ENCODE measurements at regions not wholly inside any gene's neighbourhood (a gene's known extent, or its start where the extent isn't known, plus 50 kb on each side); places are given as distances from the start of the nearest gene placed in this dataset.
"Not testable (repeated sequence)": the region's sequence is repeated elsewhere in the genome, so short reads cannot be mapped to it uniquely, and the experiment has no call there.

DNA sequence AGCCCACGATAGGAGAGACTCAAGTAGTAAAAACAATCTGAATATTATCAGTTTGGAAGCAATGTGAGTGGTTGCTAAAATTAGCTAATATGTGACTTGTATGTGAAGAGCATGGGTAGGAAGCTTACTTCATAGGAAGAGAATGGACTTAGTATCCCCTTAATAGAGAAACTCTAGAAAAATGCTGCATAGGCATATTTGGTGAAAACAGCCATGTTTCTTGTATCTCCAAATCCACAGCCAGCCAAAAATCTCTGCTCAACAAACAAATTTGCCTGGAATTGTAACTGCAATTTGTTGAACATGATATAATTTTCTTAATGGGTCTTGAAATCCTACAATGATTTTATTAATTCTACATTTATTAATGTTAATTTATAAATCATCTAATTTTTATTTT, 1252.9 kb upstream of the TMEM132C start:
- DNase-seq: no peak

DNA sequence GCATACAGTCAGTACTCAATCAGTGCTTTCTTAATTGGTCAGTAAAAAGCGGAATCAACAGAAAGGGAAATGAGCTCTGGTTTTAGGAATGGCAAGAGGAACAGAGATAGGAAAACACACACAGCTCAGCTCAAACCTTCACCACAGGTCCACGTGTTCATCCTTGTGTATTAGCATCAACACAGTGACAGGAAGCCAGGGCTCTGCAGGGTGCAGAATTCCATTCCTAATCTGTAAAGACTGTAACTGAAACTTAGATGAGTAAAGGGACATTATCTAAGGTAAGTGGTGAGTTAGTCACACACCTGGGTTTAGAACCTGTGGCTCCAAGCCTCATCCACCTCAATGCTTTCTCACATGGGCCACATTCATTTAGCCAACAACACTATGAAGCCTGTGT, 1242.2 kb upstream of the TMEM132C start:
- DNase-seq: no peak

DNA sequence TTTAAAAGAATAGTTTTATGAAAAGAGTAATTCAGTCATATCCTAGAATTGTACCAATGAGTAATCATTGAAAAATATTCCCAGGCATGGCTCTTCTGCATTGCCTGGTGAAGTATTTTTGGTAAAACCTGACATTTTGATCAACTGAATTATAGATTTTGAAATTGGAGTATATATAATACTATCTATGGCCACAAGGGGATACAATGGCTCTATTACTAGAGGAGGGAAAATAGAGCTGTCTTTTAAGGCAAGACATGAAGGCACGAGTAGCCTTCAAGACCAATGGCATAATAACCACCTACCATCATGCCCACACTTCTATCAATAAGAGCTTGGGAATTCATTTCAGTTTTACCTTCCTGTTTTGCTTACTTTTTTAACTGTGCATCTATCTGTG, 1241.4 kb upstream of the TMEM132C start:
- no peak for DNase-seq

DNA sequence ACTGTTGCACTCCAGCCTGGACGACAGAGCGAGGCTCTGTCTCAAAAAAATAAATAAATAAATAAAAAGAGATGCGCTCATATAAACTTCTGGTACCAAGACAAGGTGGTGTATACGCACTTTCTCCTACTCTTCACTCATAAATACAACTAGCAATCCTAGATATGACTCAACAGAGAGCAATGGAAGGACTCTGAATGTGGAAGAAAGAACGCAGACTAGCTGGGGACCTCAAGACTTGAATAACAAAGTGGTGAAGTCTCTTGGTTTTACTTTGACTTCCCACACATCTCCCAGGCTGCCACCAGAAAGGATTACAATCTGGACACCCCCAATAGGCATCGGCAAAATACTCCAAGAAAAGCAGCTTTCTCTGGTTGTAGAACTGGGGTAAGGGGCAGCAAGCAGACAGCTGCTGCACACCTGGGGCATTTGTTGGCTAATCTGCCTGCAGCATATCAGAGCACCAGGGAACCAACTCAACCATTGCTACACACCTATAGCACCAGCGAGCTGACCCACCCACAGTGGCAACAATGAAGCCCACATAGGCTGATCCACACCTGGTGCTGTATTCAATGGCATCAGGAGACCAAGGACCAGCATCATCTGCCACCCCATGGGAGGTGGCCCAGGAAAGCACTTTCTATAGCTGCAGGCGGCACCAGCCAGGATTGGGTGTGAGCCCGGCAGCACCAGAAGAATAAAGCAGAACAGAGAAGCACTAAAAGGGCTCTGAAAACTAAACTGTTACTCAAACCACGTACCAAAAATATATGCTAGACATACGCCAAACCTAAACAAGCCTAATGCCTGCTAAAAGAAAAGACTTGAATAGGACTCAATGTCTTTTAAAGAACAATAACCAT, 1231.7 kb upstream of the TMEM132C start:
- DNase-seq: no peak

DNA sequence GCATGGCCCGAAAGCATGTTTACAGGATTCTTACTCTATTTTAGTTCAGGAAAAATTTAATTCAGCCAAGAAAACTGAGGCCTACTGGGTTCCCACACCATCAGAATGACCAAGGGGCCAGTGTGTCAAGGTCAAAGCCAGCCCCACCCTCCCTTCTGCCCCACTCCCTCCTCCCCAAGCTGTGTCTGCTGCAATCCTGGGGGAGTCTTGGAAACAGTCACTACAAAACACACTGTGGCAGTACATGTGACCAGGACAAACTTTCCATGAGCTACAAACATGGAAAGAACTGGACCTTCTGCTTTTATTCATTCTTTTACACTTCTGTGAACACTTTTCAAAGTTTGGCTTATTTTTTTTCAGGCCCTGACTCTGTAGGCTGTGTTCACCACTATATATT, 1228.8 kb upstream of the TMEM132C start:
- no peak for DNase-seq

DNA sequence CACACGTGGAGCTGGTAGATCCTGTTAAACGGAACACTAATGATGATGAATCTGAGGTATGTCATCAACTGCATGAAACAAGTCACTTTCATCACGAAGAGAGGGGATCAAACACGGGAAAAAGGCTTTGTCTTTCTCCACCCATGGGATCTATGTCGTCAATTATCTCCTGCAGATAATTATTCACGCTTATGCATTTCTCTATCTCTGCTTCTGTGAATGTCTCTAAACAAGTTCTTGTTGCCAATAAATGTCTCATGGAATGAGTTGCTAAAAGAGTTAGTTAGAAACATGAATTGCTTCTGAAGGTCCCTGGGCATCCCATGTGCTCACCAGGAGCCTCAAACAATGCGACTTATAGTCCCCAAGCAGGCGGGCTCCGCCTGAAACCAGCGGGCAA, 1228.2 kb upstream of the TMEM132C start:
- no peak for DNase-seq

DNA sequence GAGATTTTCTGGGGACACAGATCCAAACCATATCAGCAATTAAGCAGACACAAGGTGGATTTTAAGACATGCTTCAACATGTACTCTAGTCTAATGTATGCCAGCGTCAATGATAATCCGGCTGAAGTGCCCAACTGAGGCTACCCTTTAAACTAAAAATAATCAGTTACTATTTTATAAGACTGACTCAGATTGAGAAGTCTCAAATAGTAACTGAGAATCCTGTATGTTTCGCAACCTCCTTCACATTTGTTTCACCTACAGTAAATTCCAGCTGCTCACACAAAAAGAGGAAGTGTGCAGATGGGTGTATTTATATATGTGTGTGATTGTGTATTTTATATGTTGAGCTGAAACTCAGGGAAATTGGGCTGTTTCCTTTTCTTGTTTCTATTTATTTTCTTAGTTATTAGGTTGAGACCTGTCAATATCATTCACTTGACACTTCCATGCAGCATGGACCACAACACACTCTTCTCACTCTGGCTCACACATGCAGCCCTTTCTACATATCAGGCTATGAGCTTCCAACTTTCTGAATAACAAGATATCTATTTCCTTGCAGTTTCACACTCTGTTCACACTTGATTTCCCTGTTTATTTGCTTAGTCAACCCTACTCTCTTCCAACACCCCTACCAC, 1224.9 kb upstream of the TMEM132C start:
- DNase-seq: no peak

DNA sequence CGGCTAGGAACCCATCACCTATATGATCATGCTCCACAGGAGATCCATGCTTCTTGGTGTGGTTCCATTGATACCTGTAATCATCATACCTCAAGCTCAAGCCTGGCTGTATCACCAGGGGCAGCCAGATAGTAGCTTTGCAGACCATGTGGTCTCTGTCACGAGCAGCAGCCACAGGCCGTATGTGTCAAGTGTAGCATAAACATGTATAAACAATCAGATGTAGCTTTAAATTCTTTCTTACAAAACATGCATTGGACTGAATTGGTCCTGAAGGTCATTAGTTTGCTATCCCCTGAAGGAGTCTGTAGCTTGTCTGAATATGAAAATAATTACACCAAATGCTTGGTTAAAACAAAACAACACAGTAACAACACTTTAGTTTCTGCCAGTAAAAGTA, 1223.2 kb upstream of the TMEM132C start:
- DNase-seq: no peak

DNA sequence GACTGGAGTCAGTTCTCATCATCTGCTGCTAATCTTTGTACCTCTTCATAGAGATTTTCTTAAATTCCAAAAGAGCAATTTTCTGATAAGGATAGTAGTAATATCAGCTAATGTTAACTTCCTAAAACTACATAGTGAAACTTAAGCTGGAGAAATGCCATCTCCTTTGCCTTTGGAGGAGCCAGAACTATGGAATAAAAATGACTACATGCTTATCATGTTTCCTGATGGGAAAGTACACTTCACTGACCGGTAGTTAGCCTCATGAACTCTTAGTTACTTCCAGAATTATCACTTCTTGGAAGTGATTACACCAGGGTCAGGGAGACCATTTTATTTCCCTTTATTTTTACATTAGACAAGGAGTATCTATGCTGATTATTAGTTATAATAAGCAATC, 1222.1 kb upstream of the TMEM132C start:
- no peak for DNase-seq

DNA sequence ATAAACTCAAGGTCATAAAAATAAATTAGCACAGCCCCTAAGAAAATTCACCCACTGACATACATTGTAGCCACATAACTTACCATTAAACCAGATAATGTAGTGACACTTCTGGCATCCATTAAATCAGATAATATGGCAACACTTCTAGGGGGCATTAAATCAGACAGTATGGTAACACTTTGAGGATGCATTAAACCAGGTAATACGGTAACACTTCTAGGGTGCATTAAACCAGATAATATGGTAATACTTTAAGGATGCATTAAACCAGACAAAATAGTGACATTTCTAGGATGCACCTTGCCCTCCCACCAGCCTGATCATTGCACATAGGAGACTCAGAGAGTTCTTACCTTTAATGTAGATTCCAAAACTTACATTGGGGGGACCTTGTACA, 1220.5 kb upstream of the TMEM132C start:
- no peak for DNase-seq

DNA sequence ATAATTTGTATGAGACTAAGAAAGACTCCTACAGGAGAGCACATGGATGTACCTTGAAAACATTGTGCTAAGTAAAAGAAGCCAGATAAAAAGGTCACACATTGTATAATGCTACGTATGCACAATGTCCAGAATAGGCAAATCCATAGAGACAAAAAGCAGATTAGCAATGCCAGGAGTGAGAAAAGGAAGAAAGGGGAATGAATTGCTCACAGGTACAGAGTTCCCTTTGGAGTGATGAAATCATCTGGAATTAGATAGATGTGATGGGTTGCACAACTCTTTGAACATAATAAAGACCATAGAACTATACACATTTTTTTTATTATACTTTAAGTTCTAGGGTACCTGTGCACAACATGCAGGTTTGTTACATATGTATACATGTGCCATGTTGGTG, 1218.9 kb upstream of the TMEM132C start:
- DNase-seq: no peak

DNA sequence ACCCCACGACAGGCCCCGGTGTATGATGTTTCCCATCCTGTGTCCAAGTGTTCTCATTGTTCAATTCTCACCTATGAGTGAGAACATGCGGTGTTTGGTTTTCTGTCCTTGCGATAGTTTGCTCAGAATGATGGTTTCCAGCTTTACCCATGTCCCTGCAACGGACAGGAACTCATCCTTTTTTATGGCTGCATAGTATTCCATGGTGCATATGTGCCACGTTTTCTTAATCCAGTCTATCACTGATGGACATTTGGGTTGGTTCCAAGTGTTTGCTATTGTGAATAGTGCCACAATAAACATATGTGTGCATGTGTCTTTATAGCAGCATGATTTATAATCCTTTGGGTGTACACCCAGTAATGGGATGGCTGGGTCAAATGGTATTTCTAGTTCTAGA, 1218.4 kb upstream of the TMEM132C start:
- DNase-seq: not testable (repeated sequence)

DNA sequence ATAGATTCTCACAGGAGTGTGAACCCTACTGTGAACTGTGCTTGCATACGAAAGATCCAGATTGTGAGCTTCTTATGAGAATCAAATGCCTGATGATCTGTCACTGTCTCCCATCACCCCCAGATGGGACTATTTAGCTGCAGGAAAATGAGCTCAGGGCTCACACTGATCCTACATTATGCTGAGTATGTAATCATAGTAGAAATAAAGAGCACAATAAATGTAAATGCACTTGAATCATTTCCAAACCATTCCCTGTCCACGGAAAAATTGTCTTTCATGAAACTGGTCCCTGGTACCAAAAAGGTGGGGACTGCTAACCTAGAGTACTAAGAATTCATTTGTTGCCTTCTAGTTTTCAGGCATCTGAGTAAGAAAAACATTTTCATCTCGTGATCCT, 1215.8 kb upstream of the TMEM132C start:
- DNase-seq: no peak

DNA sequence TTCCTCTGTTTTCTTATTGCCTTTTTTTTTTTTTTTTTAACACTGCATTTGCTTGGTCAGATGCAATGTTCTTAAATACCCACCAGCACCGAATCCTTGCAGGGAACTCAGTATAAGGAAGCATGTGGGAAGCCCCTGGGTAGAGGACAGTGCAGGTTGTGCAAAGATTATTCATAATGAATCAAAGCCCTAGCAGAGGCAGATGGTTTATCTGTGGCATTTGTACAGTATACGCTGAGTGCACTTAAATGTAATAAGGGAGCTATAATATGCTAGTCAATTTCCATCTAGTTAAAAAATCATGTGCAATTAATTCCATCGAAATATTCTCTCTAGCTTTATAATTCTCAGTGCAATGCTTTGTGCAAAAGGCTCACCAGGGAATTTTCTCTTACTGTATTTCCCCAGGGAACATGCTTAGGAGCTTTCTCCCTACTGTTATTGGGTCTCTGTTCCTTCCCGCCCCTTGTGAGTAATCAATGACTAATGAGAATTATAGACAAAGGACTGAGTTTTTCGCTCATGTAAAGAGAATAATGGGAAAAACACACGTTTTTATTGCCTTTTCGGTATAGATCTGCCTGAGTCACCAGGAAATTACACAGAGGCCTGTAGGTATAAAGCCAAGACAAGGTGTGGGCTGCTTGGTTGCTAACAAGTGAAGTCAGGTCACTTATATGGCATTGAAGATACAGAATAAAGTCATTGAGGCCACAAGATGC, 1214.3 kb upstream of the TMEM132C start:
- no peak for DNase-seq

DNA sequence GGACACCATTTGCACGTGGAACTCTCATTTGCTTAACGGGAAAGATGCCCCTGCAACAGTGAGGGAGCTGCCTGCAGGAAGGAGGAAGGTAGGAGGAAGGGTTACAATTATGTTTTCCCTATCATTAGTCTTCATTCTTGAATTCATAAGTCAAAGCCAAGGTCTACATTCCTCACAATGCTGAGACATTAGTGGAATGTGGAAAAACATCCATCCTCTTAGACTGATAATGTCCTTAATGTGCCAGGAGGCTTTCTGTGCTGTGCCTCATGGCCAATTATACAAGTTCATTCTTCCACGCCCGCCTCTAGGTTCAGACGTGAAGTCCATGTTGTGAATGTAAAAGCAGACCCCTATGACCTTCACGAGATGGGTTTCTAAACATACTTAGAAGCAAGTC, 1212.4 kb upstream of the TMEM132C start:
- DNase-seq: no peak

DNA sequence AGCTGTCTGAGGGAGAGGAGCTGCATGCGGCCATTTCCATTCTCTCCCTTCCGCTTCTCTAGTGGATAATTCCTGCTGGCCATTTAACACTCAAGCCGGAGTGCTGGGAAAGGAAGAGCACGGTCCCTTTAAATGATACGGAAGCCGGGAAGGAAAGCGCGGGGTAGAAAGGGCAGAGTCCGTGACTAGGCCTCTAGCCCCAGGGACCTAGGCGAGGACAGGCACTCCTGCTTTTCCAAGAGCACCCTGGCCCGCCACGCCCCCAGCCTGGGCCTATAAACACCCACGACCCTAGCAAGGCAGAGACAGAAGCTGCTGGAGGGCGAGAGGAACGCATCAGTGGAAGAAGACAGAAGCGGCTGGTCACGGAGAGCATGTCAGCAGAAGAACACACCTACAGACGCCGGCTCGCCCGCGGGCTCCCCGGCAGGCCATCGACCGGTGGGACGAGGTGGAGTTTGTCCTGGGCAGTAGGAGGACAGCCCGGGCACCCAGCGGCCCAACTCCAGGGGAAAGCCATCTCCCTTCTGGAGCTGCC, 1206.6 kb upstream of the TMEM132C start:
- DNase-seq: no peak

DNA sequence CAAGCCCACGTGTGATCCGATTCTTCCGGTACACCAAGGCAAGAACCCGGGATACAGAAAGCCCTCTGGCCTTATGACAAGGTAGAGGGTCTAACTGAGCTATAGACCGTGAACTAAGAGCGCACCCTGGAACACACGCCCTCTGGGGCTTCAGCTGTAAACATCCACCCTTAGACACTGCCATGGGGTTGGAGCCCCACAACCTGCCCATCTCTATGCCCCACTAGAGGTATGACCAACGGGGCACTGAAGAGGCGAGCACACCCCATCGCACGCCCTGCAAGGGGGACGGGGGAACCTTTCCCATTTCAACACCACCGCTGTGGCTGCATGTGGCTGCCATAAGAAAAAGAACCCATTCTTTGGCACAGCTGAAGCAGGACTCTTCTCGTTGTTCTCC, 1206.0 kb upstream of the TMEM132C start:
- DNase-seq: no peak

DNA sequence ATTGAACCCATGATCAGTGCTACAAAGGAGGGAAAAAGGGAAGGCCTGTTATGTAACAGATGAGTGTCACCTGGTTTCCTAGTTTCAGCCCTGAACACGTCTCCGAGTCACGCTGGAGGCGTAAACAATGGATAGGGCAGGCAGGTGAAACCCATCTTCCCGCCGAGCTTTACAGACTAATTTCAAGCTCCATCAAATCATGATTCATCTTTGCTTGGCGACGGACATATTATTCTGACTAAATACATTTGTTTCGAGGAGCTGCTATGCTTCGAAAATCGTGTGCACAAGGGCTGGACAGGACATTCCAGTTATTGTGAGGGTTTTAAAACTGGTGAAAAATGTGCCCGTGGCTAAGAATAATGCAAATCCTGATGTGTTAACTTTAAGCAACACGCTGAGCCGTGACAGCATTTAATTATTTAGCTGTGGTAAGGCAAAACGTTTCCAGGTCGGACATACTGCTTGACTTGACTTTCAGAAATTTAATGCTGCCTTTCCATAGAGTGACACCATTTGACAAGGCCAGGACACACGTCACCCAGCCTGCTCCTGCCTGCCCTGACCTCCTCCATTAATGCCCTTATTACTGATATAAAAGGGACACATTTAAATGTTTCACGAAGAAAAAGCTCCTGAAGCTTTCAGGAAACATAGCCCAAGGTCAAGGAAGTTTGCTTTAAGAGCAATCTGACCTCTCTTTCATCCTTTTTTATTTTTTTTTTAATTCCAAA, 1203.5 kb upstream of the TMEM132C start:
- no peak for DNase-seq

DNA sequence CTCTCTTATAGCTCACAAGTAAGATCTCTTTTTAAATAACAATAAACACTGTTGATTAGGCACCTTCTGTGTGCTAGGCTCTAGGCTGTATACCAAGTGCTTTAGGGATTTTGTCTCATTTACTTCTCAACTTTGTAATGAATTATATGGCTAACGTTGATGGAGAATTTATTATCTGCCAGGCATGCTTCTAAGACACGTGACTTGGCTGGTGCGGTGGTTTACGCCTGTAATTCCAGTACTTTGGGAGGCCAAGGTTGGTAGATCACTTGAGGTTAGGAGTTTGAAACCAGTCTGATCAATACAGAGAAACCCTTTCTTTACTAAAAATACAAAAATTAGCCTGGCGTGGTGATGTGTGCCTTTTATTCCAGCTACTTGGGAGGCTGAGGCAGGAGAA, 1202.8 kb upstream of the TMEM132C start:
- DNase-seq: no peak

DNA sequence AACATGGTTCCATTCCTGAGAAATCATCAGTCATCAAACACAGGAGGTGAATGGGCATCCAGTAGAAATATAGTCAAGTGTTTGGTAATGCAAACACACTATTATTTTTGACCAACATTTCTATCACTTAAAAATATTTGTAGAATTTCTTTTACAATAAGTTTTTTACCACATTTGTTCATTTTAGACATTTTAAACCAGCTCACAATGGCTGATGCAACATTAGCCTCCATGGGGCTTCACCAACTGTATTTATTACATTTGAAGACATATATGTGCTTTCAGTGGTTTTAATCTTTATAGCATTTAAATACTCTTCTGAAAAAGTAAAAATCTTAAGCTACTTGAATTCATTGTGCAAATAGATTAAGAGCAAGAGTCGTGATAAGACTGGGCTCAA, 1201.4 kb upstream of the TMEM132C start:
- DNase-seq: no peak

DNA sequence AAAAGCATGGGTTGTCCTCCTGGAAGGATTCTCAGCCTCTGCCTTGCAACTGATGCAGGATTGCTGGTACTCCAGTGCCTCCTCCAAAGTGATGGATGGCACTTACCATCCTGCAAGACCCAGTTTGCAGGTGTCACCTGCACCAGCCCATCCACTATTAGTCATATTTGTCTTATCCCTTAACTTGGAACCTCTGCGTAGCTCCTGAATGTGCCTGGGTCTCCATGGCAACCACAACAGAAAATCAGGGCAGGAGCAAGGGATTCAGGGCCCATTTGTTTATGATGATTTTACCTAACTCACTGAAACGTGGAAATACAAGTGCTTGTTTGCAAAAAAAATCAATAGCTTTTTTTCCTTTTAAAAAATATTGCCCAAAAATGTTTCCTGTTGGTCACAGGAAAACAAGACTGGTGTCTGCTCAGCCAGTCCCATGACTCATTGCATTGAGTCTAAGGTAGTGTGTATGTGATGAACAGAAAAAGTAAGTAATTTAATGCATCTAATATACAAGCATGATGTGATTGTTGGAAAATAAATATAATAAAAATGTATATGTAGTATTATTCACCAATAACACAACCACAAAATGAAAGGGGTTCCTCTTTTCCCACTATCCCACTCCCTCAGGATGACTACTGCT, 1196.3 kb upstream of the TMEM132C start:
- no peak for DNase-seq

DNA sequence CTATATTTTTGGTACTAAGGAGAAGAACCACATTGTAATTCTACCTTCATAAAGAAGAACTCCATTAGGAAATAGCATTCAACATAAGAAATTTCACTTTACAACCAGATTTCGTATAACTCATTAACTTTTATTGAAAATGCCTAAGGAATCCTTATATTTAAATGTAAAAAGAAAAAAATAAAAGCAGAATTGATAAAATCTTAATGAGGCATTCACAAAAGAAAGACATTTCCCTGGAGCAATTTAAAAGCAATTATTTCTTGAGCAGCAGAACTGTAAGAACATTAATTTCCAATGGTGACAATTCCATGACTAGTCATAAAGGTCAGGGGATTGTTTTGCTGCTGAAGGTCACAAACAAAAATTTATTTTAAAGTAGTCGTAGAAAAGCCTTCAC, 1192.8 kb upstream of the TMEM132C start:
- no peak for DNase-seq

DNA sequence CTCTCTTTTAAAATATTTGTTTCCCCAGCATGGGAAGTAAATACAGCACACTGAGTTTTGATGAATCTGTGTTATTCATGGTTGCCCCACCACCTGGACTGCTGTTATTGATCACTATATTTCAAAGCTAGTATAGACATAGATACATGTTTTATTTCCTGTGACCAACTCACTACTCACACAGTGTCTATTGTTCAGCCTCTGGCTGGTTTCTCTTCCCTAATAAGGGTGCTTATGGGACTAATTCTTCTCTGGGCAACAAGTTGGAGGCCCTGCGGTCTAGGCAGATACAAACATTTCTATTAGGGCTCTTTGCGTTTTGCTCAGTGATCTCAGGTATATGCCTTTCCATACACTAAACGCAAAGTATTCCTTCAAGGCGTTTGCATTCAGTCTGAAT, 1191.0 kb upstream of the TMEM132C start:
- no peak for DNase-seq

Measured in stimulated activated CD8-positive, alpha-beta memory T cell treated with anti-CD3 and anti-CD28 coated beads, Interleukin-4, amount 100 ng/mL, for 48 hours (primary cell).